A549 (cell line): ENCODE measurements at regions not wholly inside any gene's neighbourhood (a gene's known extent, or its start where the extent isn't known, plus 50 kb on each side); places are given as distances from the start of the nearest gene placed in this dataset.

Experiments
- ATAC-seq, 2 experiments: fragments of 200-7000 bp in 1 of 2; fragments of >200 bp in 1 of 2; cut with Nextera tagmentation in 1 of 2; cut with Tn5 transposase in 1 of 2; 3 replicates each; pipeline versions ENCODE4 v1.8.0 to v1.9.1; 2018 to 2020; ENCODE audit warnings: mild to moderate bottlenecking in 1 of 2, moderate library complexity in 1 of 2
- CTCF ChIA-PET: fragments of 300-600 bp; sonication (Branson Sonifier 250); formaldehyde crosslinking; extraction: SDS; loops from one replicate; lab custom pipeline; 2021; ENCODE audit warnings: antibody characterized with exemption, inconsistent platforms; lab: Yijun Ruan, JAX
- POLR2A ChIA-PET: fragments of 350-600 bp; formaldehyde crosslinking; extraction: SDS; loops from one replicate; lab custom pipeline; 2021; ENCODE audit warnings: antibody characterized with exemption, inconsistent platforms; lab: Yijun Ruan, JAX
- DNase-seq, 2 experiments: peaks; one replicate each; pipeline versions ENCODE4 v3.0.0 to v3.0.0-alpha.2; 2011 to 2016; ENCODE audit warnings: low read depth in 1 of 2, low spot score in 1 of 2
- FAIRE-seq: peaks from 2 replicates; lab custom pipeline; 2011; peaks lifted over from hg19 to GRCh38; lab: Jason Lieb, UNC
- H3K27ac ChIP-seq, 2 experiments: fragments of >200 bp; sonication (Bioruptor Twin); formaldehyde crosslinking; 3 replicates each; pipeline ENCODE4 v1.5.1; 2016 to 2017
- H3K4me1 ChIP-seq: fragments of >200 bp; sonication (Bioruptor Twin); formaldehyde crosslinking; 3 replicates; pipeline ENCODE4 v1.6.1; 2016
- H3K4me2 ChIP-seq: fragments of >200 bp; sonication (Bioruptor Twin); formaldehyde crosslinking; 3 replicates; pipeline ENCODE4 v1.6.1; 2016
- H3K4me3 ChIP-seq: fragments of >200 bp; sonication (Bioruptor Twin); formaldehyde crosslinking; 3 replicates; pipeline ENCODE4 v1.5.1; 2016
- H3K9me3 ChIP-seq: fragments of >200 bp; sonication (Bioruptor Twin); formaldehyde crosslinking; 3 replicates; pipeline ENCODE4 v1.6.1; 2016
- BHLHE40 ChIP-seq: IDR thresholded peaks from 2 replicates; pipeline ENCODE4 v1.6.1; 2012; ENCODE audit warnings: low read depth, low read length, inconsistent platforms
- CBX2 ChIP-seq: fragments of 200-600 bp; sonication (generic); IDR thresholded peaks from 2 replicates; pipeline ENCODE4 v1.6.1; 2016; ENCODE audit warnings: low read depth, mild to moderate bottlenecking, borderline replicate concordance
- CBX8 ChIP-seq: fragments of 200-600 bp; sonication (generic); IDR thresholded peaks from 2 replicates; pipeline ENCODE4 v1.6.1; 2016
- CEBPB ChIP-seq, 2 experiments: fragments of >200 bp in 1 of 2; sonication (Bioruptor Twin) in 1 of 2; formaldehyde crosslinking in 1 of 2; IDR thresholded peaks; 2 replicates each; pipeline ENCODE4 v1.6.1; 2012 to 2016
- CHD2 ChIP-seq: fragments of 150-350 bp; IDR thresholded peaks from 2 replicates; pipeline ENCODE4 v1.6.1; 2014; ENCODE audit warnings: low read length; ENCODE audit not compliant: partially characterized antibody
- EHMT2 ChIP-seq: fragments of 200-600 bp; sonication (generic); IDR thresholded peaks from 2 replicates; pipeline ENCODE4 v1.6.1; 2016; ENCODE audit warnings: antibody characterized with exemption, low read depth, mild to moderate bottlenecking, moderate library complexity
- ESRRA ChIP-seq: fragments of 150-350 bp; IDR thresholded peaks from 2 replicates; pipeline ENCODE4 v1.6.1; 2014; ENCODE audit warnings: mild to moderate bottlenecking, low read length, borderline replicate concordance
- FOSL2 ChIP-seq, 2 experiments: fragments of 450-650 bp in 1 of 2; fragments of >200 bp in 1 of 2; sonication (Bioruptor Twin) in 1 of 2; formaldehyde crosslinking; IDR thresholded peaks; 2 replicates each; pipeline versions ENCODE4 v1.5.0 to v1.6.1; 2016 to 2020; ENCODE audit warnings: mild to moderate bottlenecking in 1 of 2, moderate library complexity in 1 of 2
- FOXS1 ChIP-seq: fragments of 250-450 bp; sonication (Bioruptor Pico); IDR thresholded peaks from 2 replicates; pipeline ENCODE4 v1.5.0; 2020; ENCODE audit warnings: mild to moderate bottlenecking, moderate library complexity
- GATA3 ChIP-seq: IDR thresholded peaks from 2 replicates; pipeline ENCODE4 v1.6.1; 2012; ENCODE audit warnings: borderline replicate concordance
- HOXB13 ChIP-seq: fragments of 250-450 bp; sonication (Bioruptor Pico); IDR thresholded peaks from 2 replicates; pipeline ENCODE4 v1.5.0; 2020; ENCODE audit warnings: low read depth, mild to moderate bottlenecking, moderate library complexity
- MAFK ChIP-seq: fragments of 450-650 bp; IDR thresholded peaks from 2 replicates; pipeline ENCODE4 v1.6.1; 2014; ENCODE audit not compliant: partially characterized antibody
- MAZ ChIP-seq: fragments of 150-350 bp; IDR thresholded peaks from 2 replicates; pipeline ENCODE4 v1.6.1; 2014; ENCODE audit warnings: antibody characterized with exemption, low read depth, low read length, borderline replicate concordance
- NPAS2 ChIP-seq: fragments of 250-450 bp; sonication (Bioruptor Pico); IDR thresholded peaks from 2 replicates; pipeline ENCODE4 v1.8.0; 2022; ENCODE audit warnings: mild to moderate bottlenecking, moderate library complexity, borderline replicate concordance
- PHF8 ChIP-seq: fragments of 200-600 bp; sonication (generic); IDR thresholded peaks from 2 replicates; pipeline ENCODE4 v1.6.1; 2016; ENCODE audit warnings: low read depth, mild to moderate bottlenecking, antibody characterized with exemption, moderate library complexity, borderline replicate concordance
- RAD21 ChIP-seq, 2 experiments: fragments of >200 bp in 1 of 2; sonication (Bioruptor Twin) in 1 of 2; formaldehyde crosslinking in 1 of 2; IDR thresholded peaks in 1 of 2; conservative IDR thresholded peaks in 1 of 2; 2 replicates in 1 of 2; 3 replicates in 1 of 2; pipeline ENCODE4 v1.6.1; 2012 to 2018; ENCODE audit warnings: inconsistent platforms in 1 of 2
- RFX5 ChIP-seq: fragments of 450-650 bp; IDR thresholded peaks from 2 replicates; pipeline ENCODE4 v1.7.1; 2014; ENCODE audit warnings: antibody characterized with exemption, mild to moderate bottlenecking, moderate library complexity
- WGBS: methylation state at CpG from one replicate; pipeline ENCODE4 v1.1.6; 2017; ENCODE audit errors: missing lambda C conversion rate; 5-methylcytosine and 5-hydroxymethylcytosine counted together
- TF ChIP-seq, protein P1 (sequence below): fragments of >200 bp; sonication (Bioruptor Twin); formaldehyde crosslinking; IDR thresholded peaks from 3 replicates; pipeline ENCODE4 v1.5.1; 2016
- TF ChIP-seq, protein P2 (sequence below): fragments of 150-350 bp; IDR thresholded peaks from 2 replicates; pipeline ENCODE4 v1.6.1; 2014; ENCODE audit warnings: low read depth, mild to moderate bottlenecking, low read length
- TF ChIP-seq, protein P3 (sequence below): IDR thresholded peaks from 2 replicates; pipeline ENCODE4 v1.6.1; 2012
- TF ChIP-seq, protein P4 (sequence below): IDR thresholded peaks from 2 replicates; pipeline ENCODE4 v1.6.1; 2012

DNA sequence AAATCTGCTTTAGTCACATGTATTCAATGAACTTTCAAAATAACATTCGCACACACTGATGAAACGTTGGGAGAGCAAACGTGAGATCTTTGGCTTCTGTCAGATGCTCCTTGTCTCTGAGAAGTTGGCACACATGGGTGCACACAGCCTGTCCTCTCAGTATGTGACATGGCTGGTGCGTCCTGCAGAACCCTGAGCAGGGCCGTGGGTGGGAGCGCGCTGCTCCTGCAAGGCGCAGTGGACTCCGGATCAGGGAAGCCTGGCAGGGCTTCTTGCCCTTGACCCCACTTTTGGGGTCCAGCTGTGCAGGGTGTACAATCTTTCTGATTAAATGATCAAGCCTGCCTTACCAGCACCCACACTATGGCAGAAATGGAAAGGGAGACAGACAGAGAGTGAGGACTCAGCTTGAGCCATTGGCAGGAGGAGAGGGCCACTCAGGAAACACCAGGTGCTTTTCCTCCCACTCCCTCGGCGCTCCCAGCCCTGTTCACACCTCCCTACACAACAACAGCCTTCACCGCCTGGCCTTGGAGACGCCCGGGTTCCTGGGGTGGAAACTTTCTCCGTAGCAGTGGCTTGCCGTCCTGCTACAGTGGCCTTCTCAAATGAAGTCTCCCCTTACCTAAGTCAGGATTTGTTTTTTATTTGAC is 108.4 kb upstream of the SNTG2 start:
- FAIRE-seq (no peak), ATAC-seq (no peak), DNase-seq (no peak)
- ChIA-PET CTCF (no interaction called here), POLR2A (no interaction called here)
- H3K4me1 ChIP-seq = no peaks in the 10 kb centered on the region
- H3K27ac ChIP-seq = no peak overlapping the region
- H3K9me3 ChIP-seq = no peaks in the 10 kb centered on the region
- H3K4me2 ChIP-seq = no peak overlapping the region
- no peak overlapping the region for H3K4me3 ChIP-seq
- TF ChIP-seq FOXS1 (no peak), CBX2 (no peak), ESRRA (no peak), CBX8 (no peak), RFX5 (no peak), HOXB13 (CRISPR knock-in tag) (no peak), MAFK (no peak), CHD2 (no peak), MAZ (no peak), EHMT2 (no peak), CEBPB (IDR thresholded peaks at IDR 0.05) (no peak), PHF8 (no peak), NPAS2 (CRISPR knock-in tag) (no peak), RAD21 (conservative IDR thresholded peaks at IDR 0.05 in 1 of 2, IDR thresholded peaks at IDR 0.05 in 1 of 2) (no peak)
- TF ChIP-seq, protein P1, sequence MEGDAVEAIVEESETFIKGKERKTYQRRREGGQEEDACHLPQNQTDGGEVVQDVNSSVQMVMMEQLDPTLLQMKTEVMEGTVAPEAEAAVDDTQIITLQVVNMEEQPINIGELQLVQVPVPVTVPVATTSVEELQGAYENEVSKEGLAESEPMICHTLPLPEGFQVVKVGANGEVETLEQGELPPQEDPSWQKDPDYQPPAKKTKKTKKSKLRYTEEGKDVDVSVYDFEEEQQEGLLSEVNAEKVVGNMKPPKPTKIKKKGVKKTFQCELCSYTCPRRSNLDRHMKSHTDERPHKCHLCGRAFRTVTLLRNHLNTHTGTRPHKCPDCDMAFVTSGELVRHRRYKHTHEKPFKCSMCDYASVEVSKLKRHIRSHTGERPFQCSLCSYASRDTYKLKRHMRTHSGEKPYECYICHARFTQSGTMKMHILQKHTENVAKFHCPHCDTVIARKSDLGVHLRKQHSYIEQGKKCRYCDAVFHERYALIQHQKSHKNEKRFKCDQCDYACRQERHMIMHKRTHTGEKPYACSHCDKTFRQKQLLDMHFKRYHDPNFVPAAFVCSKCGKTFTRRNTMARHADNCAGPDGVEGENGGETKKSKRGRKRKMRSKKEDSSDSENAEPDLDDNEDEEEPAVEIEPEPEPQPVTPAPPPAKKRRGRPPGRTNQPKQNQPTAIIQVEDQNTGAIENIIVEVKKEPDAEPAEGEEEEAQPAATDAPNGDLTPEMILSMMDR = no peak
- 38% methylated on average over 16 of the region's 16 CpGs for WGBS

DNA sequence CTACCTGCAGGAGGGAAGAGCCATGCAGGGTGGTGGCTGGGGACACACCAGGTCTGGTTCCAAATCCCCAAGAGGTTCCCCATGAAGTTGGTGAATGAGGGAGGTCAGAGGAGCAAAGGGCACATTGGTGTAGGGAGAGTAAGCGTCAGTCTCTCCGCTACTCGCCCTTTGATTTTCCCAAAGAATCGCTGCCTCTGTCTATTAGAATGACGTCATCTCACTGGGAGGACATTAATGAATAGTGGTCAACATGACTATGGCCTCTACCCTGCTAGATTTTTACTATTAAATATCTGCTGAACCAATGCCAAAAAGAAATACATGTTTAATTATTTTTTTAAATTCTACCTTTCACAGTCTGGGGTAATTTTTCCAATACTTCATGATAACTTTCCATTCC is 109.6 kb upstream of the SNTG2 start:
- Histone ChIP-seq H3K9me3 (no peaks in the 10 kb centered on the region), H3K27ac (no peak overlapping the region), H3K4me1 (no peaks in the 10 kb centered on the region), H3K4me3 (no peak overlapping the region), H3K4me2 (no peak overlapping the region)
- DNase-seq = no peak
- ChIA-PET CTCF (interaction anchor here (0.9 kb wide), 1 partner anchor 17 kb away, joined by 3 read pairs; no protein-coding TSS in a partner anchor), POLR2A (no interaction called here)
- no peak for ATAC-seq
- FAIRE-seq = no peak
- 57% methylated on average over 5 of the region's 5 CpGs for WGBS
- TF ChIP-seq GATA3 = no peak
- no peak for TF ChIP-seq CBX8

DNA sequence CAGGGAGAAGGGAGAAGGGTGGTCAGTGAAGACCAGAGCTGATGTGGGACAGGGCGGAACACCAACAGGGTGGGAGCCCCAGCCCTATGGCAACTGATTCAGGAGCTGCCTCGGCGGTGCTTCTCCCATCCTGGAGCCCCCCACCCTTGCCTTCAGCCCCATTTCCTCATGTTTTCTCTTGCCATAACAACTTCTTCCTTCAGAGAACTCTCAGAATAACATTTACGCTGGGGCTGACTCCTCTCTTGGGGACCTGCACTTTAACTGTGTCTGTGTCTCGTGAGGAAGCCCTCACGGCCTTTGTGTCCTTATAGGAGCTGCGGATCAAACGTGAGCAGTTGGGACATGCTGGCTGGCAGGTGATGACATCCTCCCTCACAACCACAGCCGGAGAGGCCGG is 116.4 kb upstream of the SNTG2 start:
- no peak overlapping the region for H3K4me2 ChIP-seq
- TF ChIP-seq CEBPB (IDR thresholded peaks at IDR 0.05) (no peak), FOSL2 (IDR thresholded peaks at IDR 0.05) (no peak), FOSL2 (CRISPR knock-in tag; IDR thresholded peaks at IDR 0.05) (no peak), BHLHE40 (no peak), FOXS1 (no peak)
- TF ChIP-seq, protein P2, sequence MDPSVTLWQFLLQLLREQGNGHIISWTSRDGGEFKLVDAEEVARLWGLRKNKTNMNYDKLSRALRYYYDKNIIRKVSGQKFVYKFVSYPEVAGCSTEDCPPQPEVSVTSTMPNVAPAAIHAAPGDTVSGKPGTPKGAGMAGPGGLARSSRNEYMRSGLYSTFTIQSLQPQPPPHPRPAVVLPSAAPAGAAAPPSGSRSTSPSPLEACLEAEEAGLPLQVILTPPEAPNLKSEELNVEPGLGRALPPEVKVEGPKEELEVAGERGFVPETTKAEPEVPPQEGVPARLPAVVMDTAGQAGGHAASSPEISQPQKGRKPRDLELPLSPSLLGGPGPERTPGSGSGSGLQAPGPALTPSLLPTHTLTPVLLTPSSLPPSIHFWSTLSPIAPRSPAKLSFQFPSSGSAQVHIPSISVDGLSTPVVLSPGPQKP = no peak
- TF ChIP-seq, protein P3, sequence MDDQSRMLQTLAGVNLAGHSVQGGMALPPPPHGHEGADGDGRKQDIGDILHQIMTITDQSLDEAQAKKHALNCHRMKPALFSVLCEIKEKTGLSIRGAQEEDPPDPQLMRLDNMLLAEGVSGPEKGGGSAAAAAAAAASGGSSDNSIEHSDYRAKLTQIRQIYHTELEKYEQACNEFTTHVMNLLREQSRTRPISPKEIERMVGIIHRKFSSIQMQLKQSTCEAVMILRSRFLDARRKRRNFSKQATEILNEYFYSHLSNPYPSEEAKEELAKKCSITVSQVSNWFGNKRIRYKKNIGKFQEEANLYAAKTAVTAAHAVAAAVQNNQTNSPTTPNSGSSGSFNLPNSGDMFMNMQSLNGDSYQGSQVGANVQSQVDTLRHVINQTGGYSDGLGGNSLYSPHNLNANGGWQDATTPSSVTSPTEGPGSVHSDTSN = no peak
- TF ChIP-seq, protein P4, sequence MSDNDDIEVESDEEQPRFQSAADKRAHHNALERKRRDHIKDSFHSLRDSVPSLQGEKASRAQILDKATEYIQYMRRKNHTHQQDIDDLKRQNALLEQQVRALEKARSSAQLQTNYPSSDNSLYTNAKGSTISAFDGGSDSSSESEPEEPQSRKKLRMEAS = no peak
- DNase-seq = no peak
- 2% methylated on average over 10 of the region's 10 CpGs for WGBS
- POLR2A ChIA-PET = no interaction called here
- no peak overlapping the region for H3K27ac ChIP-seq
- no peak overlapping the region for H3K4me3 ChIP-seq
- CTCF ChIA-PET = no interaction called here
- H3K4me1 ChIP-seq = no peaks in the 10 kb centered on the region
- no peak for ATAC-seq
- H3K9me3 ChIP-seq = no peaks in the 10 kb centered on the region
- no peak for FAIRE-seq
